ENCODE measurements at regions not wholly inside any gene's neighbourhood (a gene's known extent, or its start where the extent isn't known, plus 50 kb on each side); places are given as distances from the start of the nearest gene placed in this dataset.
"Not testable (repeated sequence)": the region's sequence is repeated elsewhere in the genome, so short reads cannot be mapped to it uniquely, and the experiment has no call there.

DNA sequence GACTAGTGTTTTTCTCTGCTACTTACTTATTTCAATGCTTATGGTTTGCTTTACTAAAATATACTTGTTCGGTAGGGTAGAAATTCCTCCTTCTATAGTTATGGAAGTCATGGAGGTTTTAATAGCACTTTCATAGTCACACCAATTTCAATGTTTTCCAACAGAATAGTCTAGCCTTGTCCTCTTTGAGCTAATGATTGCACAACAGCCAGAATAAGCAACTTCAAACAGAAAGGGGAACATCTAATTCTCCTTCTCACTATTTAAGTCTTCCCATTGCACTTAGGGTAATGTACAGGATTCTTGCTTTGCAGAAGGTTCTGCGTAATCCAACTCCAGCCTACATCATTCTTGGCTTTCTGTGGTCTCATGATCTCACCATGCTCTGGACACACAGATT is 287.7 kb upstream of the GCFC2 start:
- ChIA-PET CTCF (no interaction called here), POLR2A (no interaction called here)
- H3K27ac ChIP-seq (ENCODE audit: extremely low read depth, low read depth, low read length): no peak overlapping the region
- no peaks in the 10 kb centered on the region for H3K9me3 ChIP-seq (ENCODE audit: control insufficient read depth, insufficient read depth, low read depth, low read length)
- no peak overlapping the region for H3K4me3 ChIP-seq (ENCODE audit: low read depth, low read length)
- H3K36me3 ChIP-seq (ENCODE audit: control insufficient read depth in 2 of 2, insufficient read depth in 1 of 2, low read length in 2 of 2): no peaks in the 10 kb centered on the region
- no peaks in the 10 kb centered on the region for H3K4me1 ChIP-seq (ENCODE audit: control insufficient read depth, insufficient read depth, low read length)
- TF ChIP-seq, protein P1, sequence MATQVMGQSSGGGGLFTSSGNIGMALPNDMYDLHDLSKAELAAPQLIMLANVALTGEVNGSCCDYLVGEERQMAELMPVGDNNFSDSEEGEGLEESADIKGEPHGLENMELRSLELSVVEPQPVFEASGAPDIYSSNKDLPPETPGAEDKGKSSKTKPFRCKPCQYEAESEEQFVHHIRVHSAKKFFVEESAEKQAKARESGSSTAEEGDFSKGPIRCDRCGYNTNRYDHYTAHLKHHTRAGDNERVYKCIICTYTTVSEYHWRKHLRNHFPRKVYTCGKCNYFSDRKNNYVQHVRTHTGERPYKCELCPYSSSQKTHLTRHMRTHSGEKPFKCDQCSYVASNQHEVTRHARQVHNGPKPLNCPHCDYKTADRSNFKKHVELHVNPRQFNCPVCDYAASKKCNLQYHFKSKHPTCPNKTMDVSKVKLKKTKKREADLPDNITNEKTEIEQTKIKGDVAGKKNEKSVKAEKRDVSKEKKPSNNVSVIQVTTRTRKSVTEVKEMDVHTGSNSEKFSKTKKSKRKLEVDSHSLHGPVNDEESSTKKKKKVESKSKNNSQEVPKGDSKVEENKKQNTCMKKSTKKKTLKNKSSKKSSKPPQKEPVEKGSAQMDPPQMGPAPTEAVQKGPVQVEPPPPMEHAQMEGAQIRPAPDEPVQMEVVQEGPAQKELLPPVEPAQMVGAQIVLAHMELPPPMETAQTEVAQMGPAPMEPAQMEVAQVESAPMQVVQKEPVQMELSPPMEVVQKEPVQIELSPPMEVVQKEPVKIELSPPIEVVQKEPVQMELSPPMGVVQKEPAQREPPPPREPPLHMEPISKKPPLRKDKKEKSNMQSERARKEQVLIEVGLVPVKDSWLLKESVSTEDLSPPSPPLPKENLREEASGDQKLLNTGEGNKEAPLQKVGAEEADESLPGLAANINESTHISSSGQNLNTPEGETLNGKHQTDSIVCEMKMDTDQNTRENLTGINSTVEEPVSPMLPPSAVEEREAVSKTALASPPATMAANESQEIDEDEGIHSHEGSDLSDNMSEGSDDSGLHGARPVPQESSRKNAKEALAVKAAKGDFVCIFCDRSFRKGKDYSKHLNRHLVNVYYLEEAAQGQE (tag by site-specific recombination; IDR thresholded peaks at IDR 0.05): no peak
- TF ChIP-seq ZNF133 (tag by site-specific recombination; IDR thresholded peaks at IDR 0.05) (no peak), ZNF621 (tag by site-specific recombination; IDR thresholded peaks at IDR 0.05) (no peak), SETDB1 (IDR thresholded peaks at IDR 0.05; ENCODE audit: insufficient read length, low read length) (no peak), KLF16 (tag by site-specific recombination; IDR thresholded peaks at IDR 0.05) (no peak)

DNA sequence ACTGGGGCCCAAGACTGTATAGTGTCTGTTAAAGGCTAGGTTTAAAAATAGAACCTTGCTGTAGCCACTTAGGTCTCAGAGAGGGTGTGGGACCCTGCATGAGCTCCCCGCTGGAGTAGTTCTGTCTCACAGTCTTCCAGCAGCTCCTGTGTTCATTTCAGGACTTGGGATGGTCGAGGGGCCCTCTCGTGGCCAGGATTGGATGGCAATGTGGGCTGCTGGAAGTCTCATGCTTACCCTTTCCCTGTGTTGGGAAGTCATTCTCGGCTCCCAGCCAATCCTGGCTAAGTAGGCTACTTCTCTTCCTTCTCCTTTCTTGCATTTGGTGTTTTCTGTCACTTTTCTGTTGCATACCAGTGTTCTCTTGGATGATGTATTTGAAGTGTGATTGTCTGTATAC is 284.0 kb upstream of the GCFC2 start:
- ChIA-PET CTCF (no interaction called here), POLR2A (no interaction called here)

GRCh38 chr2:75988622-75989021 is 277.9 kb upstream of the GCFC2 start:
- POLR2A ChIA-PET; H3K27ac ChIP-seq (ENCODE audit: extremely low read depth, low read depth, low read length); CTCF ChIA-PET; H3K4me1 ChIP-seq (ENCODE audit: control insufficient read depth, insufficient read depth, low read length); H3K4me3 ChIP-seq (ENCODE audit: low read depth, low read length); H3K36me3 ChIP-seq (ENCODE audit: control insufficient read depth in 2 of 2, insufficient read depth in 1 of 2, low read length in 2 of 2); H3K9me3 ChIP-seq (ENCODE audit: control insufficient read depth, insufficient read depth, low read depth, low read length): not testable (repeated sequence)

More for the DNA sequence above, 284.0 kb upstream of the GCFC2 start:
- no peaks in the 10 kb centered on the region for H3K36me3 ChIP-seq (ENCODE audit: control insufficient read depth in 2 of 2, insufficient read depth in 1 of 2, low read length in 2 of 2)
- H3K9me3 ChIP-seq (ENCODE audit: control insufficient read depth, insufficient read depth, low read depth, low read length): no peaks in the 10 kb centered on the region
- TF ChIP-seq ZNF585B (tag by site-specific recombination; IDR thresholded peaks at IDR 0.05) (no peak), ELK4 (IDR thresholded peaks at IDR 0.05; ENCODE audit: borderline replicate concordance, low read depth, low read length) (no peak), ZNF670 (tag by site-specific recombination; IDR thresholded peaks at IDR 0.05; ENCODE audit: low read depth) (no peak), ZNF114 (tag by site-specific recombination; IDR thresholded peaks at IDR 0.05) (no peak), SALL2 (tag by site-specific recombination; IDR thresholded peaks at IDR 0.05; ENCODE audit: borderline replicate concordance) (no peak), ZNF157 (tag by site-specific recombination; IDR thresholded peaks at IDR 0.05) (no peak), ZFHX2 (tag by site-specific recombination; conservative IDR thresholded peaks at IDR 0.05) (no peak), ZNF791 (tag by site-specific recombination; IDR thresholded peaks at IDR 0.05) (no peak), ZNF596 (tag by site-specific recombination; IDR thresholded peaks at IDR 0.05) (no peak), ZNF561 (tag by site-specific recombination; IDR thresholded peaks at IDR 0.05; ENCODE audit: borderline replicate concordance) (no peak), ZNF777 (tag by site-specific recombination; IDR thresholded peaks at IDR 0.05; ENCODE audit: borderline replicate concordance) (no peak), ZNF19 (tag by site-specific recombination; IDR thresholded peaks at IDR 0.05; ENCODE audit: low read depth) (no peak), SP2 (tag by site-specific recombination; IDR thresholded peaks at IDR 0.05) (no peak), ZNF623 (tag by site-specific recombination; IDR thresholded peaks at IDR 0.05) (no peak), ZNF155 (tag by site-specific recombination; IDR thresholded peaks at IDR 0.05) (no peak), MYNN (tag by site-specific recombination; IDR thresholded peaks at IDR 0.05; ENCODE audit: borderline replicate concordance) (no peak)
- TF ChIP-seq, protein P2, sequence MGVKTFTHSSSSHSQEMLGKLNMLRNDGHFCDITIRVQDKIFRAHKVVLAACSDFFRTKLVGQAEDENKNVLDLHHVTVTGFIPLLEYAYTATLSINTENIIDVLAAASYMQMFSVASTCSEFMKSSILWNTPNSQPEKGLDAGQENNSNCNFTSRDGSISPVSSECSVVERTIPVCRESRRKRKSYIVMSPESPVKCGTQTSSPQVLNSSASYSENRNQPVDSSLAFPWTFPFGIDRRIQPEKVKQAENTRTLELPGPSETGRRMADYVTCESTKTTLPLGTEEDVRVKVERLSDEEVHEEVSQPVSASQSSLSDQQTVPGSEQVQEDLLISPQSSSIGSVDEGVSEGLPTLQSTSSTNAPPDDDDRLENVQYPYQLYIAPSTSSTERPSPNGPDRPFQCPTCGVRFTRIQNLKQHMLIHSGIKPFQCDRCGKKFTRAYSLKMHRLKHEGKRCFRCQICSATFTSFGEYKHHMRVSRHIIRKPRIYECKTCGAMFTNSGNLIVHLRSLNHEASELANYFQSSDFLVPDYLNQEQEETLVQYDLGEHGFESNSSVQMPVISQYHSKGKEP (tag by site-specific recombination; IDR thresholded peaks at IDR 0.05): no peak
- TF ChIP-seq, protein P3, sequence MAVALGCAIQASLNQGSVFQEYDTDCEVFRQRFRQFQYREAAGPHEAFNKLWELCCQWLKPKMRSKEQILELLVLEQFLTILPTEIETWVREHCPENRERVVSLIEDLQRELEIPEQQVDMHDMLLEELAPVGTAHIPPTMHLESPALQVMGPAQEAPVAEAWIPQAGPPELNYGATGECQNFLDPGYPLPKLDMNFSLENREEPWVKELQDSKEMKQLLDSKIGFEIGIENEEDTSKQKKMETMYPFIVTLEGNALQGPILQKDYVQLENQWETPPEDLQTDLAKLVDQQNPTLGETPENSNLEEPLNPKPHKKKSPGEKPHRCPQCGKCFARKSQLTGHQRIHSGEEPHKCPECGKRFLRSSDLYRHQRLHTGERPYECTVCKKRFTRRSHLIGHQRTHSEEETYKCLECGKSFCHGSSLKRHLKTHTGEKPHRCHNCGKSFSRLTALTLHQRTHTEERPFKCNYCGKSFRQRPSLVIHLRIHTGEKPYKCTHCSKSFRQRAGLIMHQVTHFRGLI (tag by site-specific recombination; IDR thresholded peaks at IDR 0.05): no peak
- TF ChIP-seq, protein P4, sequence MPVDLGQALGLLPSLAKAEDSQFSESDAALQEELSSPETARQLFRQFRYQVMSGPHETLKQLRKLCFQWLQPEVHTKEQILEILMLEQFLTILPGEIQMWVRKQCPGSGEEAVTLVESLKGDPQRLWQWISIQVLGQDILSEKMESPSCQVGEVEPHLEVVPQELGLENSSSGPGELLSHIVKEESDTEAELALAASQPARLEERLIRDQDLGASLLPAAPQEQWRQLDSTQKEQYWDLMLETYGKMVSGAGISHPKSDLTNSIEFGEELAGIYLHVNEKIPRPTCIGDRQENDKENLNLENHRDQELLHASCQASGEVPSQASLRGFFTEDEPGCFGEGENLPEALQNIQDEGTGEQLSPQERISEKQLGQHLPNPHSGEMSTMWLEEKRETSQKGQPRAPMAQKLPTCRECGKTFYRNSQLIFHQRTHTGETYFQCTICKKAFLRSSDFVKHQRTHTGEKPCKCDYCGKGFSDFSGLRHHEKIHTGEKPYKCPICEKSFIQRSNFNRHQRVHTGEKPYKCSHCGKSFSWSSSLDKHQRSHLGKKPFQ (tag by site-specific recombination; IDR thresholded peaks at IDR 0.05): no peak
- no peaks in the 10 kb centered on the region for H3K4me1 ChIP-seq (ENCODE audit: control insufficient read depth, insufficient read depth, low read length)
- no peak overlapping the region for H3K4me3 ChIP-seq (ENCODE audit: low read depth, low read length)
- no peak overlapping the region for H3K27ac ChIP-seq (ENCODE audit: extremely low read depth, low read depth, low read length)

Measured in HEK293 (cell line).